ENCODE measurements at regions not wholly inside any gene's neighbourhood (a gene's known extent, or its start where the extent isn't known, plus 50 kb on each side); places are given as distances from the start of the nearest gene placed in this dataset.

DNA sequence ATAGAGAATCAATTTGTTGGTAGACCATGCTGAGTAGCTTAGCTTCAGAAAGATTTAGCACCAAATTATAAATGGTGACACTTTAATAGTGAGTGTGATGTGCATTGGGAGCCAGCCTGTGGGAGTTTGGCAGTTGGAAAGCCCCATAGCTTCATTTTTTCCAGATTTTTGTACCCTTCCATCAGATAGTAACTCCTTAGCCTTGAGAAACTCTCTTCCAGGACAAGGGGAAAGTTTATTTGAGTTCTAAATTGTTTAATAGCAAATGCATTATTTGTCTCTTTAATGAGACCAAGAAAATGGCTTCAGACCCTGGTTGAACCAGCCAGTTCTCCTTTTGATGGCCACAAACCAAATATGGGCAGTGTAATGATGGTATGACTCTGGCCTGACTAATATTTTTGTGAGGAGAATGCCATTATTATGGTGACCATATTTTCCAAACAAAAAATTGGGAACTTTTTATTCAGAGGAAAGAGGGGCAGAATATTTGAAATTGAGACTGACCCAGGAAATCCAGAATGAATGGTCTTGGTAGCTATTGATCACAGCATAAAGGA is 49.8 kb downstream of the PLCE1 start:
- DNase-seq, result no peak
- no peak for ATAC-seq (ENCODE audit: low read depth)
- Mint-ChIP-seq H3K4me1 (no peaks in the 10 kb centered on the region), H3K27ac (no peak overlapping the region), H3K9me3 (no peaks in the 10 kb centered on the region), H3K36me3 (ENCODE audit: low read depth) (no peaks in the 10 kb centered on the region), H3K27me3 (peaks cover 8% of the 10 kb centered on the region), H3K4me3 (no peak overlapping the region)
- TF ChIP-seq CTCF (IDR thresholded peaks at IDR 0.05), result no peak
- intact Hi-C loops (cut with micrococcal nuclease), result no loop called here
- CTCF ChIA-PET, result no interaction called here
- POLR2A ChIA-PET, result no interaction called here

GRCh38 chr10:94046098-94046497 is 52.4 kb downstream of the PLCE1 start:
- intact Hi-C loops (cut with micrococcal nuclease), result no loop called here
- H3K9me3 Mint-ChIP-seq, result no peaks in the 10 kb centered on the region
- no peak overlapping the region for H3K4me3 Mint-ChIP-seq
- no peak for DNase-seq
- no peak for TF ChIP-seq CTCF (IDR thresholded peaks at IDR 0.05)
- H3K4me1 Mint-ChIP-seq, result no peaks in the 10 kb centered on the region
- no peak overlapping the region for H3K27ac Mint-ChIP-seq
- no peaks in the 10 kb centered on the region for H3K36me3 Mint-ChIP-seq (ENCODE audit: low read depth)
- CTCF ChIA-PET, result no interaction called here
- peaks cover 3% of the 10 kb centered on the region for H3K27me3 Mint-ChIP-seq
- no peak for ATAC-seq (ENCODE audit: low read depth)
- POLR2A ChIA-PET, result no interaction called here

DNA sequence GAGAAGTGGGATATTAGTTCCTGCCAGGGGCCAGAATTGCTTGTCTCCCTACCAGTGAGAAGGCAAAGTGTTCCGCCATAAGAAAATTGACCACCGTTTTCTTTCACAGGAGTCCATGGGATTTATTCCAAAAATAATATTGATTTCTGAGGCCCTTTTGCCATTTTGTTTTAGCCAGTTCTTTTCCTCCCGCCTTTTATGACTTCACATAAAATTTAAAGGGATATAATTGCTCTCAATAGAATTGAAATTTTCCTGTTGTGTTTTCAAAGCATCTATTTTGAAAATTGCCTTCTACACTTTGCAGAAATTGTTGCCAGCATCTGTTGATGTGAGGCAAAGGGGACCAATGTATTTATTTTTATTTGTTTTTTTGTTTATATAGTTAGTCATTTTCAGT is 53.6 kb downstream of the PLCE1 start:
- Mint-ChIP-seq H3K4me1 (no peaks in the 10 kb centered on the region), H3K9me3 (no peaks in the 10 kb centered on the region), H3K36me3 (ENCODE audit: low read depth) (no peaks in the 10 kb centered on the region), H3K4me3 (no peak overlapping the region), H3K27me3 (peaks cover 1% of the 10 kb centered on the region), H3K27ac (no peak overlapping the region)
- ATAC-seq (ENCODE audit: low read depth) (no peak), DNase-seq (no peak)
- TF ChIP-seq CTCF (IDR thresholded peaks at IDR 0.05), result no peak
- intact Hi-C loops (cut with micrococcal nuclease), result no loop called here
- ChIA-PET CTCF (no interaction called here), POLR2A (no interaction called here)

DNA sequence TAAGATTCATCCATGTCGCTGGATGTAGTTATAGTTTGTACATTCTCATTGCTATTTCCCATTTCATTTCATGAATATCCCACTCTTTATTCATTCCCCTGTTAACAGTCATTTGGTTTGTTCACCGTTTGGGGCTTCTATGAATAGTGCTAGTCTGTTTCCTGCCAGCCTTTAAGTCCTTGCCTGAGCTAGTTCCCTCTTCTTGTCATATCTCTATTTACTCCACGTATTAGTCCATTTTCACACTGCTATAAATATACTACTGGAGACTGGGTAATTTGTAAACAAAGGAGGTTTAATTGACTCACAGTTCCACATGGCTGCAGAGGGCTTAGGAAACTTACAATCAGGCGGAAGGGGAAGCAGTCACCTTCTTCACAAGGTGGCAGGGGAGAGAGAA is 56.2 kb downstream of the PLCE1 start:
- Mint-ChIP-seq H3K4me1 (no peaks in the 10 kb centered on the region), H3K4me3 (no peak overlapping the region), H3K27me3 (no peaks in the 10 kb centered on the region), H3K27ac (no peak overlapping the region), H3K9me3 (no peaks in the 10 kb centered on the region), H3K36me3 (ENCODE audit: low read depth) (no peaks in the 10 kb centered on the region)
- no peak for DNase-seq
- POLR2A ChIA-PET, result no interaction called here
- CTCF ChIA-PET, result no interaction called here
- intact Hi-C loops (cut with micrococcal nuclease), result no loop called here
- no peak for TF ChIP-seq CTCF (IDR thresholded peaks at IDR 0.05)
- no peak for ATAC-seq (ENCODE audit: low read depth)

DNA sequence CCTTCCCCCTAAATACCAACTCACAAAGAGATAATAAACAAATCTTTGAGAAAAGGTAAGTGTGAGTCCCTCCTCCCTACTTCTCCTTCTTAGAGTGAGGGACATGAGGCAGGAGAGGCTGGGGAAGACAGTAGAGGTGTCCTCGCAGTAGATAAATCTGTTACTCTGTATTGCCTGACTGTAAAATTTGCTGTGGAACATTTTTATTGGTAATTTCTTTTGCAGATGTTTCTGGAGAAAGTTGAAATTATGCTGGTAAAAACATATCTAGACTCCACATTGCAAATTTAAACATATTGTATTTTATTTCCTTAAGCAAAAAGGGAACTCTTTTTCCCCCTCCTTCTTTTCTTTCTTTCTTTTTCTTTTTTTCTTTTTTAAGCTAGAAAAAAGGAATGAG is 58.5 kb downstream of the PLCE1 start:
- Mint-ChIP-seq H3K27me3 (no peaks in the 10 kb centered on the region), H3K4me3 (no peak overlapping the region), H3K36me3 (ENCODE audit: low read depth) (no peaks in the 10 kb centered on the region), H3K27ac (no peak overlapping the region), H3K9me3 (no peaks in the 10 kb centered on the region), H3K4me1 (no peaks in the 10 kb centered on the region)
- no peak for TF ChIP-seq CTCF (IDR thresholded peaks at IDR 0.05)
- DNase-seq (no peak), ATAC-seq (ENCODE audit: low read depth) (no peak)
- intact Hi-C loops (cut with micrococcal nuclease), result no loop called here
- CTCF ChIA-PET, result no interaction called here
- POLR2A ChIA-PET, result no interaction called here

Data from activated B cell treated with CpG ODN at 0.5 μM for 24 hours (primary cell).